ENCODE measurements at regions not wholly inside any gene's neighbourhood (a gene's known extent, or its start where the extent isn't known, plus 50 kb on each side); places are given as distances from the start of the nearest gene placed in this dataset.

DNA sequence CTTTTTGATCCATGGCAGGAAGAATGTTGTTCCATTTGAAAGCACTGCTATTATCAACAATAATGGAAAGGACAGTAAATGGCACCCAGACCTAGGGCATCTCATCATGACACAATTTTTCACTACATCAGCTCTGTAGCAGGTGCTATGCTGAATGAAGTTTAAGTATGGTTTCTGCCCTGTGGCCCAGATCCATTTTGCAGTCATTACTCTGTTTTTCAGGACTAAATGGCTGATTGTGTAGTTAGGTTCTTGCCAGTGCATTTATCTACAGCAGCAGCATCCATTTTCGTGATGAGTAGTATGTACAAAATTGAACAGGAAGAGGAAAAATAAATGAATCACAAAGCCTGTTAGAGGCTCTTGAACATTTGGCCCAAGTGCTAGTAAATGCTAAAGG, 270.5 kb upstream of the CD180 start:
- TF ChIP-seq, protein P1, sequence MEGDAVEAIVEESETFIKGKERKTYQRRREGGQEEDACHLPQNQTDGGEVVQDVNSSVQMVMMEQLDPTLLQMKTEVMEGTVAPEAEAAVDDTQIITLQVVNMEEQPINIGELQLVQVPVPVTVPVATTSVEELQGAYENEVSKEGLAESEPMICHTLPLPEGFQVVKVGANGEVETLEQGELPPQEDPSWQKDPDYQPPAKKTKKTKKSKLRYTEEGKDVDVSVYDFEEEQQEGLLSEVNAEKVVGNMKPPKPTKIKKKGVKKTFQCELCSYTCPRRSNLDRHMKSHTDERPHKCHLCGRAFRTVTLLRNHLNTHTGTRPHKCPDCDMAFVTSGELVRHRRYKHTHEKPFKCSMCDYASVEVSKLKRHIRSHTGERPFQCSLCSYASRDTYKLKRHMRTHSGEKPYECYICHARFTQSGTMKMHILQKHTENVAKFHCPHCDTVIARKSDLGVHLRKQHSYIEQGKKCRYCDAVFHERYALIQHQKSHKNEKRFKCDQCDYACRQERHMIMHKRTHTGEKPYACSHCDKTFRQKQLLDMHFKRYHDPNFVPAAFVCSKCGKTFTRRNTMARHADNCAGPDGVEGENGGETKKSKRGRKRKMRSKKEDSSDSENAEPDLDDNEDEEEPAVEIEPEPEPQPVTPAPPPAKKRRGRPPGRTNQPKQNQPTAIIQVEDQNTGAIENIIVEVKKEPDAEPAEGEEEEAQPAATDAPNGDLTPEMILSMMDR (IDR thresholded peaks at IDR 0.05): no peak
- no peak for TF ChIP-seq POLR2A (IDR thresholded peaks at IDR 0.05)
- TF ChIP-seq EP300 (IDR thresholded peaks at IDR 0.05): no peak
